H1 (cell line): ENCODE measurements at regions not wholly inside any gene's neighbourhood (a gene's known extent, or its start where the extent isn't known, plus 50 kb on each side); places are given as distances from the start of the nearest gene placed in this dataset.

Source experiments
- CBX8 ChIP-seq: fragments of 300-800, 300-1000 bp; sonication (generic); IDR thresholded peaks from 2 replicates; pipeline ENCODE4 v1.7.1; 2016; ENCODE audit warnings: low read depth, low read length, borderline replicate concordance
- CEBPB ChIP-seq: IDR thresholded peaks from 2 replicates; pipeline ENCODE4 v1.6.1; 2012; ENCODE audit warnings: low read depth, low read length
- HDAC2 ChIP-seq, 2 experiments: fragments of 300-600 bp in 1 of 2; sonication (generic) in 1 of 2; IDR thresholded peaks; 2 replicates each; pipeline ENCODE4 v1.6.1; 2011 to 2012; ENCODE audit warnings: low read depth in 2 of 2, low read length in 2 of 2, mild to moderate bottlenecking in 2 of 2, moderate library complexity in 2 of 2, borderline replicate concordance in 1 of 2, inconsistent platforms in 1 of 2
- KDM4A ChIP-seq: IDR thresholded peaks from one replicate; pipeline ENCODE4 v1.7.1; 2012; ENCODE audit warnings: low read depth, mild to moderate bottlenecking, moderate library complexity, low read length, inconsistent platforms; ENCODE audit not compliant: severe bottlenecking
- KDM5A ChIP-seq: fragments of 200-600 bp; IDR thresholded peaks from 2 replicates; pipeline ENCODE4 v1.7.1; 2012; ENCODE audit warnings: mild to moderate bottlenecking, low read length, inconsistent platforms, mixed read lengths
- MAFK ChIP-seq: IDR thresholded peaks from 2 replicates; pipeline ENCODE4 v1.6.1; 2012; ENCODE audit warnings: low read depth, mild to moderate bottlenecking, improper control_type of control experiment, low read length
- SIN3A ChIP-seq, 2 experiments: IDR thresholded peaks in 1 of 2; conservative IDR thresholded peaks in 1 of 2; 2 replicates each; pipeline ENCODE4 v1.6.1; 2011 to 2012; ENCODE audit warnings: low read length in 2 of 2, improper control_type of control experiment in 1 of 2, low read depth in 1 of 2, mild to moderate bottlenecking in 1 of 2
- TBP ChIP-seq: IDR thresholded peaks from 2 replicates; pipeline ENCODE4 v1.6.1; 2011; ENCODE audit warnings: low read depth, low read length, improper control_type of control experiment
- TEAD4 ChIP-seq: IDR thresholded peaks from 2 replicates; pipeline ENCODE4 v1.6.1; 2012; ENCODE audit warnings: low read depth, low read length, inconsistent platforms, mixed read lengths
- YY1 ChIP-seq: IDR thresholded peaks from 2 replicates; pipeline ENCODE4 v1.6.1; 2011; ENCODE audit warnings: low read depth, mild to moderate bottlenecking, low read length
- TF ChIP-seq, protein P1 (sequence below): IDR thresholded peaks from 2 replicates; pipeline ENCODE4 v1.6.1; 2011; ENCODE audit warnings: low read length, improper control_type of control experiment
- TF ChIP-seq, protein P2 (sequence below): IDR thresholded peaks from 2 replicates; pipeline ENCODE4 v1.6.1; 2012; ENCODE audit warnings: inconsistent platforms

DNA sequence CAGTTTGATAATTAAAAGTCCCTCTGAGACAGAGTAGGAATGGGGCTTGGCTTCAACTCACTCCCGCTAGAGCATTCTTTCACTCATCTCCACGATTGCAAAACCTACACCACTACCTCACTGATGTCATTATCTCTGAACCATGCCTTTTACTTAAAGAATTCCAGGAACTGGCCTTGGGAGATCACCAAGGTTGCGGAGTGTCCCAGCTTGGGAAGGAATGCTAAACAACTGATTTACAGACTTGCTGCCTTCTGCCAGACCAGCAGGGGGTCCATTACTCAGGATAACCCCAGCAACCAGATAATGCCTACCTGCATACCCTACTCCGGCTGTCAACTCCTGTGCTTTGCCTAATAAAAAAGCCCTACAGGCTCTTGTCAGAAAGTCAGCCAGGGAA is 102.2 kb upstream of the RALGAPA2 start (continued):
- peak; percentile 58 to 61; a peak in 1 of 4 replicates for TF ChIP-seq SIN3A (conservative IDR thresholded peaks at IDR 0.05 in 1 of 2, IDR thresholded peaks at IDR 0.05 in 1 of 2; ENCODE audit: low read depth in 1 of 2, low read length in 2 of 2)
- peak; percentile 56; the same call in 1 of the 2 replicates for TF ChIP-seq CEBPB
- TF ChIP-seq, protein P1, sequence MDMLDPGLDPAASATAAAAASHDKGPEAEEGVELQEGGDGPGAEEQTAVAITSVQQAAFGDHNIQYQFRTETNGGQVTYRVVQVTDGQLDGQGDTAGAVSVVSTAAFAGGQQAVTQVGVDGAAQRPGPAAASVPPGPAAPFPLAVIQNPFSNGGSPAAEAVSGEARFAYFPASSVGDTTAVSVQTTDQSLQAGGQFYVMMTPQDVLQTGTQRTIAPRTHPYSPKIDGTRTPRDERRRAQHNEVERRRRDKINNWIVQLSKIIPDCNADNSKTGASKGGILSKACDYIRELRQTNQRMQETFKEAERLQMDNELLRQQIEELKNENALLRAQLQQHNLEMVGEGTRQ = no peak
- no peak for TF ChIP-seq TBP
- TF ChIP-seq YY1 = peak; percentile 26; the same call in 1 of the 2 replicates
- 0 out of 4 replicates have a peak, but pooled peaks have one; percentile 33 to 36 for TF ChIP-seq HDAC2 (IDR thresholded peaks at IDR 0.05; ENCODE audit: borderline replicate concordance in 1 of 2, low read depth in 2 of 2, low read length in 2 of 2)
- no peak for TF ChIP-seq KDM4A
- peak; percentile 83 for TF ChIP-seq TEAD4
- no peak for TF ChIP-seq CBX8
- no peak for TF ChIP-seq MAFK
- no peak for TF ChIP-seq KDM5A
- TF ChIP-seq, protein P2, sequence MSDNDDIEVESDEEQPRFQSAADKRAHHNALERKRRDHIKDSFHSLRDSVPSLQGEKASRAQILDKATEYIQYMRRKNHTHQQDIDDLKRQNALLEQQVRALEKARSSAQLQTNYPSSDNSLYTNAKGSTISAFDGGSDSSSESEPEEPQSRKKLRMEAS = 0 out of 2 replicates have a peak, but pooled peaks have one; percentile 16
